ENCODE measurements at regions not wholly inside any gene's neighbourhood (a gene's known extent, or its start where the extent isn't known, plus 50 kb on each side); places are given as distances from the start of the nearest gene placed in this dataset.

DNA sequence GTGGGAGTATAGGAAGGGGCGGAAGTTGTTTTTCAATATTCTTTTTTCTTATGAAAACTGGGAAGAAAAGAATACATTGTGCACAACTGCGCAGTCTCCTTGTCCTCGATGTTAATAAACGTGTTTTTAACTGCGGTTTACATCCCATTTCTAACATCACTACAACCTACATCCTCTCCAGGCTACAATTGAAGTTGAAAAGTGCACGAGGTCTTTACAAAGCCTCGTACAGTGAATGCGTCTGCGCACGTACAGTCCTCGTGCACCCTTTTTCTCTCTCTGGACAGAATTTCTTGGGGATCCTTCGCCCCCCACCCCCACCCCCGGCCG lies 102.4 kb downstream of the WT1 start:
- no peaks in the 10 kb centered on the region for H4K20me1 ChIP-seq (ENCODE audit: insufficient read depth, low read length)
- no peak overlapping the region for H3K4me3 ChIP-seq (ENCODE audit: low read length)
- TF ChIP-seq EZH2phosphoT487 (IDR thresholded peaks at IDR 0.05; ENCODE audit: low read length) (no peak), CTCF (IDR thresholded peaks at IDR 0.05; ENCODE audit: low read length) (no peak), EZH2 (optimal IDR thresholded peaks at IDR 0.05; ENCODE audit: low read depth, low read length) (no peak)
- H3K9ac ChIP-seq (ENCODE audit: low read length), result no peak overlapping the region
- H3K27me3 ChIP-seq (replicated peaks; ENCODE audit: insufficient read depth, low read length), result no peaks in the 10 kb centered on the region
- no peaks in the 10 kb centered on the region for H3K4me1 ChIP-seq (ENCODE audit: low read length)
- no peak overlapping the region for H3K4me2 ChIP-seq (ENCODE audit: low read depth, low read length)
- H3K79me2 ChIP-seq (ENCODE audit: low read length), result no peaks in the 10 kb centered on the region
- no peaks in the 10 kb centered on the region for H3K9me3 ChIP-seq (replicated peaks; ENCODE audit: insufficient read depth, low read length)
- no peaks in the 10 kb centered on the region for H3K36me3 ChIP-seq (replicated peaks; ENCODE audit: insufficient read depth, low read length)
- no peaks in the 10 kb centered on the region for H3F3A ChIP-seq (ENCODE audit: insufficient read depth, low read length)
- H2AFZ ChIP-seq (ENCODE audit: low read length), result no peak overlapping the region
- H3K27ac ChIP-seq (ENCODE audit: low read length), result no peak overlapping the region
- H3K9me2 ChIP-seq (replicated peaks; ENCODE audit: insufficient read depth, low read length), result no peaks in the 10 kb centered on the region
- no peak for DNase-seq

DNA sequence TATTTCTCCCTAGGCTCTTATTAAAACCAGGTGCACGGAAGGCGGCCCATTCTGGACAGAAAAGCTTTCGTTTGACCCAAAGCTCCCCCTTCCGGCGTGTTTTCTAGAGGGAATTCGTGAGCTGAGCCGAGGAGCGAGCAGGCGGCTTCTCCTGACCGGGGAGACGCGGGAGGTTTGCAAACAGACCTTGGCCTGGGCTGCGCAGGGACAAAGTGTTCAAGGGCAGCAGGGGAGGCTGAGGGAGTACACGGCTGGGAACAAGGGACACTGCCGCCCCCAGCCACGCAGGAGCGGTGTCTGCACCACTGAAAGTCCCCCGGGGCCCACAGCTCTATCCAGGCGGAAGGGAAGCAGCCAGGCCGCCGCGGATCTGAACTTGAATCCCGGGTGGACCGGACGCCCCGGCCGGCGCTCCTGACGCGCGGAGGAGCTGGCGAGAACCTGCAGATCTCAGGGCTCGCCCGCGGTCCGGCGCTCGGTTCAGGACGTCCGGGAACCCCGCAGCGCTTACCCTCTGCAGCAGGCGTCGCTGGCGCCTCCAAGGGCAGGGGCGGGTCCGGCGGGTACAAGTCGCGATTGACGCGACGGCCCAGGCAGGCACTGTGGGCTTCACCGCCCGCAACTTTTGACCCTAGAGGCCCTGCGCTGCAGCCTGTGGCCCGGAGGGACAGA lies 101.9 kb downstream of the WT1 start:
- H3K4me1 ChIP-seq (ENCODE audit: low read length), result no peaks in the 10 kb centered on the region
- no peaks in the 10 kb centered on the region for H3K36me3 ChIP-seq (replicated peaks; ENCODE audit: insufficient read depth, low read length)
- no peaks in the 10 kb centered on the region for H3K27me3 ChIP-seq (replicated peaks; ENCODE audit: insufficient read depth, low read length)
- TF ChIP-seq EZH2 (optimal IDR thresholded peaks at IDR 0.05; ENCODE audit: low read depth, low read length) (no peak), CTCF (IDR thresholded peaks at IDR 0.05; ENCODE audit: low read length) (no peak), EZH2phosphoT487 (IDR thresholded peaks at IDR 0.05; ENCODE audit: low read length) (no peak)
- H3F3A ChIP-seq (ENCODE audit: insufficient read depth, low read length), result no peaks in the 10 kb centered on the region
- no peak for DNase-seq
- no peaks in the 10 kb centered on the region for H3K9me3 ChIP-seq (replicated peaks; ENCODE audit: insufficient read depth, low read length)
- H2AFZ ChIP-seq (ENCODE audit: low read length), result no peak overlapping the region
- H3K79me2 ChIP-seq (ENCODE audit: low read length), result no peaks in the 10 kb centered on the region
- no peak overlapping the region for H3K4me2 ChIP-seq (ENCODE audit: low read depth, low read length)
- no peak overlapping the region for H3K9ac ChIP-seq (ENCODE audit: low read length)
- no peaks in the 10 kb centered on the region for H3K9me2 ChIP-seq (replicated peaks; ENCODE audit: insufficient read depth, low read length)
- no peak overlapping the region for H3K27ac ChIP-seq (ENCODE audit: low read length)
- no peak overlapping the region for H3K4me3 ChIP-seq (ENCODE audit: low read length)
- H4K20me1 ChIP-seq (ENCODE audit: insufficient read depth, low read length), result no peaks in the 10 kb centered on the region

DNA sequence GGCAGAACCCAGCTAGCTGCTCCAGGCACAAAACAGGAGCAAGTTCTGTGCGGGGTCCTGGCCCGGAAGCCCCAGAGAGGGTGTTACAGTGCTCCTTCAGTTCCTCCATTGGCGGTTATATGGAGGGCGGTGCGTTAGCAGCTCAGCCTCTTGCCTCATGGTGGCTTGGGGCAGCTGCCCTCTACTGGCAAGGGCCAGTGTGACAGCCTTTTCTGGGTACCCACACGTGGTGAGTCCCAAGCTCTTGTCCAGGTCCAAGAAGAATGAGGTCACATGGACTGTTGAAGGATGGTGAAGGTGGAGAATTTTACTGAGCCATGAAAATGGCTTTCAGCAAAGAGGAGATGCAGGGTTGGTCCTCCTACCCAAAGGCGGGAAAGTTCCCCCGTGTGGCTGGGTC lies 100.5 kb downstream of the WT1 start:
- Histone ChIP-seq H3K79me2 (ENCODE audit: low read length) (no peaks in the 10 kb centered on the region), H3K27me3 (replicated peaks; ENCODE audit: insufficient read depth, low read length) (no peaks in the 10 kb centered on the region), H3K9ac (ENCODE audit: low read length) (no peak overlapping the region), H4K20me1 (ENCODE audit: insufficient read depth, low read length) (no peaks in the 10 kb centered on the region), H3K36me3 (replicated peaks; ENCODE audit: insufficient read depth, low read length) (no peaks in the 10 kb centered on the region), H3K4me2 (ENCODE audit: low read depth, low read length) (no peak overlapping the region), H3F3A (ENCODE audit: insufficient read depth, low read length) (no peaks in the 10 kb centered on the region), H3K27ac (ENCODE audit: low read length) (no peak overlapping the region), H3K9me2 (replicated peaks; ENCODE audit: insufficient read depth, low read length) (no peaks in the 10 kb centered on the region), H3K9me3 (replicated peaks; ENCODE audit: insufficient read depth, low read length) (no peaks in the 10 kb centered on the region), H2AFZ (ENCODE audit: low read length) (no peak overlapping the region), H3K4me3 (ENCODE audit: low read length) (no peak overlapping the region), H3K4me1 (ENCODE audit: low read length) (no peaks in the 10 kb centered on the region)
- no peak; the same call in 1 of the 2 replicates for TF ChIP-seq CTCF (IDR thresholded peaks at IDR 0.05; ENCODE audit: low read length)
- TF ChIP-seq EZH2 (optimal IDR thresholded peaks at IDR 0.05; ENCODE audit: low read depth, low read length), result no peak
- TF ChIP-seq EZH2phosphoT487 (IDR thresholded peaks at IDR 0.05; ENCODE audit: low read length), result no peak
- DNase-seq, result no peak

All from MM.1S (cell line).